HT1080 (cell line): ENCODE measurements at regions not wholly inside any gene's neighbourhood (a gene's known extent, or its start where the extent isn't known, plus 50 kb on each side); places are given as distances from the start of the nearest gene placed in this dataset. TPM values are rescaled to one million over a fixed set of nuclear protein-coding genes. Genes with fewer than 3 reads are reported as not detected.

ENCODE experiments used
- small RNA-seq: library from RNA; depleted of rRNA; stranded (forward); fragments of <200 nt; gene quantifications from one replicate; pipeline ENCODE3, GENCODE V24; 2014

Small RNAs in the stretch of these regions (small RNA-seq; reads per million reads assigned to genes)
- not detected for gene RNA5SP438
